ENCODE measurements at regions not wholly inside any gene's neighbourhood (a gene's known extent, or its start where the extent isn't known, plus 50 kb on each side); places are given as distances from the start of the nearest gene placed in this dataset.

DNA sequence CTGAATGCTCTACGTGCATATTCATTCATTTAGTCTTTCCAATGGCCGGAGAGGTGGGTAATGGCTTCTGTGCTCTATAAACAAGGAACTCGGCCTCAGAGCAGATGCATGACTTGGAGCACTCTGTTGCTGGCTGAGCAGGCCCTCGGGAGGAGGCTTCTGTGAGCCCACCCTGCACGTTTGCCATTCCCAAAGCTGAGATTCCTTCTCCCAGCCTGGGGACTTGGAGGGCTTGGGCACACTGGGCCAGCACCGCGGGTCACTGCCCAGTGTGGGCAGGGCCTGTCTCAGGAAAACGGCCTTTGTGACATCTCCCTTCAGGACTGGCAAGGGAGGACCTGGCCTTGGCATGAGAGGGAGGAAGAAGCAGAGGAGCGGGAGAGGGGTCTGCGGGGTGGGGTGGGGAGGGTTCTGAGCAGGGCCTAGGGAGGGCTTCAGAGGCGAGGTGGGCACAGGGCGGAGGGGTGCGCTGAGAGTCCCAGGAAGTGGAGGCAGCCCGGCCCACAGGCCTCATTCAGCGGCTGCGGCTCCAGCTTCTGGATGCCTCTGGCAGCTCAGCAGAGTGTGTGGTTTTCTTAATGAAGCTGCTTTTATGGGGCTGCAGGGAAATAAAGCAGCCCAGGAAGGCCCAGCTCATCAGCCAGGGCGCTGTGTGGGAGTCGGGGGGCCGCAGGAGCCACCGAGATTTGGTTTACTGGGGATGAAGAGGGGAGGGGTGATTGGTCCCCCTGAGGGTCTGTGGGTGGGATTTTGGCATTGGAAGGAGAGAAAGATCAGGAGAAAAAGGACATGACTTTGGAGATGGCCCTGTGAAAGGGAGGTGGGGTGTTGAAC lies 51.7 kb upstream of the OTOF start:
- TF ChIP-seq, protein P1, sequence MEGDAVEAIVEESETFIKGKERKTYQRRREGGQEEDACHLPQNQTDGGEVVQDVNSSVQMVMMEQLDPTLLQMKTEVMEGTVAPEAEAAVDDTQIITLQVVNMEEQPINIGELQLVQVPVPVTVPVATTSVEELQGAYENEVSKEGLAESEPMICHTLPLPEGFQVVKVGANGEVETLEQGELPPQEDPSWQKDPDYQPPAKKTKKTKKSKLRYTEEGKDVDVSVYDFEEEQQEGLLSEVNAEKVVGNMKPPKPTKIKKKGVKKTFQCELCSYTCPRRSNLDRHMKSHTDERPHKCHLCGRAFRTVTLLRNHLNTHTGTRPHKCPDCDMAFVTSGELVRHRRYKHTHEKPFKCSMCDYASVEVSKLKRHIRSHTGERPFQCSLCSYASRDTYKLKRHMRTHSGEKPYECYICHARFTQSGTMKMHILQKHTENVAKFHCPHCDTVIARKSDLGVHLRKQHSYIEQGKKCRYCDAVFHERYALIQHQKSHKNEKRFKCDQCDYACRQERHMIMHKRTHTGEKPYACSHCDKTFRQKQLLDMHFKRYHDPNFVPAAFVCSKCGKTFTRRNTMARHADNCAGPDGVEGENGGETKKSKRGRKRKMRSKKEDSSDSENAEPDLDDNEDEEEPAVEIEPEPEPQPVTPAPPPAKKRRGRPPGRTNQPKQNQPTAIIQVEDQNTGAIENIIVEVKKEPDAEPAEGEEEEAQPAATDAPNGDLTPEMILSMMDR (IDR thresholded peaks at IDR 0.05; ENCODE audit: insufficient read depth, low read depth, low read length) = no peak
- no peak for TF ChIP-seq EZH2 (IDR thresholded peaks at IDR 0.05; ENCODE audit: insufficient read depth, low read length)

Data from astrocyte (in vitro differentiated cells and primary cell).